GM12878 (cell line): ENCODE measurements at regions not wholly inside any gene's neighbourhood (a gene's known extent, or its start where the extent isn't known, plus 50 kb on each side); places are given as distances from the start of the nearest gene placed in this dataset.

Experiments used
- CTCF ChIP-seq, 3 experiments: IDR thresholded peaks in 2 of 3; conservative IDR thresholded peaks in 1 of 3; 2 replicates each; pipeline ENCODE4 v1.5.1; 2011; ENCODE audit warnings: low read depth in 3 of 3, low read length in 3 of 3, mild to moderate bottlenecking in 3 of 3, control low read depth in 2 of 3, moderate library complexity in 2 of 3, inconsistent platforms in 1 of 3, mixed read lengths in 1 of 3; ENCODE audit not compliant: control insufficient read depth in 2 of 3, insufficient read depth in 1 of 3; ENCODE audit errors: extremely low read depth in 1 of 3
- EZH2 ChIP-seq: IDR thresholded peaks from 2 replicates; pipeline ENCODE4 v1.6.1; 2012; ENCODE audit warnings: low read depth, mild to moderate bottlenecking, control low read depth, inconsistent platforms, low read length, borderline replicate concordance; ENCODE audit not compliant: control insufficient read depth
- MXI1 ChIP-seq: fragments of 150-350 bp; IDR thresholded peaks from 2 replicates; pipeline ENCODE4 v1.6.1; 2011; ENCODE audit warnings: low read depth, mild to moderate bottlenecking, inconsistent platforms, low read length, improper control_type of control experiment
- POU2F2 ChIP-seq: IDR thresholded peaks from 3 replicates; pipeline ENCODE4 v1.6.1; 2011; ENCODE audit warnings: low read depth, mild to moderate bottlenecking, low read length, borderline replicate concordance
- SPI1 ChIP-seq: IDR thresholded peaks from 2 replicates; pipeline ENCODE4 v1.6.1; 2011; ENCODE audit warnings: low read depth, mild to moderate bottlenecking, low read length, moderate library complexity, borderline replicate concordance; ENCODE audit not compliant: insufficient read depth
- SREBF1 ChIP-seq: IDR thresholded peaks from 2 replicates; pipeline ENCODE4 v1.6.1; 2012; ENCODE audit warnings: mild to moderate bottlenecking, low read length
- ZNF384 ChIP-seq: IDR thresholded peaks from 2 replicates; pipeline ENCODE4 v1.6.1; 2012; ENCODE audit warnings: low read depth, mild to moderate bottlenecking, low read length, improper control_type of control experiment, borderline replicate concordance

GRCh38 chr10:105609451-105609850 is 968.4 kb downstream of the SORCS3 start:
- TF ChIP-seq ZNF384, result no peak
- TF ChIP-seq POU2F2, result no peak
- TF ChIP-seq MXI1, result no peak
- no peak for TF ChIP-seq CTCF (IDR thresholded peaks at IDR 0.05 in 2 of 3, conservative IDR thresholded peaks at IDR 0.05 in 1 of 3; ENCODE audit: control insufficient read depth in 2 of 3, extremely low read depth in 1 of 3, insufficient read depth in 1 of 3, low read depth in 3 of 3, low read length in 3 of 3)
- TF ChIP-seq SPI1, result no peak
- TF ChIP-seq SREBF1, result no peak
- no peak for TF ChIP-seq EZH2
